HCT116 (cell line): ENCODE measurements at regions not wholly inside any gene's neighbourhood (a gene's known extent, or its start where the extent isn't known, plus 50 kb on each side); places are given as distances from the start of the nearest gene placed in this dataset.

Experiments
- CTCF ChIP-seq, 3 experiments: fragments of 200-600 bp in 1 of 3; sonication (generic) in 1 of 3; IDR thresholded peaks in 2 of 3; conservative IDR thresholded peaks in 1 of 3; 2 replicates each; pipeline ENCODE4 v1.5.1; 2012 to 2017; ENCODE audit warnings: low read depth in 2 of 3, low read length in 2 of 3, antibody characterized with exemption in 1 of 3, borderline replicate concordance in 1 of 3, control low read depth in 1 of 3, mild to moderate bottlenecking in 1 of 3, mixed read lengths in 1 of 3, mixed run types in 1 of 3, moderate library complexity in 1 of 3; ENCODE audit not compliant: insufficient read depth in 1 of 3
- FOSL1 ChIP-seq: IDR thresholded peaks from 2 replicates; pipeline ENCODE4 v1.6.1; 2012; ENCODE audit warnings: low read depth
- POLR2AphosphoS5 ChIP-seq: IDR thresholded peaks from 2 replicates; pipeline ENCODE4 v1.6.1; 2011; ENCODE audit warnings: mild to moderate bottlenecking, low read depth, low read length, moderate library complexity
- REST ChIP-seq: IDR thresholded peaks from 2 replicates; pipeline ENCODE4 v1.6.1; 2012; ENCODE audit warnings: low read depth
- ZFX ChIP-seq: fragments of 450-650 bp; IDR thresholded peaks from 2 replicates; pipeline ENCODE4 v1.6.1; 2017

GRCh38 chr12:127590868-127591267 lies 676.1 kb upstream of the TMEM132C start:
- TF ChIP-seq ZFX (no peak), CTCF (IDR thresholded peaks at IDR 0.05 in 2 of 3, conservative IDR thresholded peaks at IDR 0.05 in 1 of 3; ENCODE audit: borderline replicate concordance in 1 of 3, insufficient read depth in 1 of 3, low read depth in 2 of 3, low read length in 2 of 3) (no peak), POLR2AphosphoS5 (no peak), FOSL1 (no peak), REST (no peak)
